GM19468 (cell line): ENCODE measurements at regions not wholly inside any gene's neighbourhood (a gene's known extent, or its start where the extent isn't known, plus 50 kb on each side); places are given as distances from the start of the nearest gene placed in this dataset.

Experiments used
- ATAC-seq: cut with Tn5 transposase; IDR thresholded peaks from one replicate; pipeline ENCODE4 v1.9.1; 2021; ENCODE audit warnings: mild to moderate bottlenecking, moderate library complexity, moderate number of reproducible peaks; ENCODE audit not compliant: unreplicated experiment; ENCODE audit errors: extremely low read depth

- ATAC-seq, result no peak
Measured at GRCh38 chr2:84292545-84292944, 166.5 kb downstream of the SUCLG1 start.

- no peak for ATAC-seq
Measured at GRCh38 chr2:84290537-84290936, 168.5 kb downstream of the SUCLG1 start.

GRCh38 chr2:84288293-84288692 lies 170.8 kb downstream of the SUCLG1 start:
- no peak for ATAC-seq

GRCh38 chr2:84286878-84287277 lies 172.2 kb downstream of the SUCLG1 start:
- ATAC-seq, result no peak

- no peak for ATAC-seq
Measured at GRCh38 chr2:84285056-84285747, 173.9 kb downstream of the SUCLG1 start.

- no peak for ATAC-seq
Measured at GRCh38 chr2:84283506-84283905, 175.6 kb downstream of the SUCLG1 start.

- no peak for ATAC-seq
Measured at GRCh38 chr2:84281510-84281909, 177.6 kb downstream of the SUCLG1 start.

GRCh38 chr2:84280873-84281272 lies 178.2 kb downstream of the SUCLG1 start:
- no peak for ATAC-seq

- ATAC-seq, result no peak
Measured at GRCh38 chr2:84278386-84278785, 180.7 kb downstream of the SUCLG1 start.

- no peak for ATAC-seq
Measured at GRCh38 chr2:84276590-84277255, 182.4 kb downstream of the SUCLG1 start.

GRCh38 chr2:84273406-84273805 lies 185.7 kb downstream of the SUCLG1 start:
- ATAC-seq, result no peak

GRCh38 chr2:84271977-84272376 lies 187.1 kb downstream of the SUCLG1 start:
- ATAC-seq, result no peak

- no peak for ATAC-seq
Measured at GRCh38 chr2:84257831-84258230, 201.2 kb downstream of the SUCLG1 start.

GRCh38 chr2:84251651-84252302 lies 207.3 kb downstream of the SUCLG1 start:
- ATAC-seq, result no peak

- ATAC-seq, result no peak
Measured at GRCh38 chr2:84249140-84249539, 209.9 kb downstream of the SUCLG1 start.

GRCh38 chr2:84247532-84247931 lies 211.5 kb downstream of the SUCLG1 start:
- ATAC-seq, result no peak

- ATAC-seq, result no peak
Measured at GRCh38 chr2:84243788-84244733, 215.0 kb downstream of the SUCLG1 start.

- ATAC-seq, result no peak
Measured at GRCh38 chr2:84238907-84239306, 220.2 kb downstream of the SUCLG1 start.

GRCh38 chr2:84236288-84236687 lies 222.8 kb downstream of the SUCLG1 start:
- no peak for ATAC-seq

GRCh38 chr2:84234103-84234502 lies 225.0 kb downstream of the SUCLG1 start:
- no peak for ATAC-seq
